ENCODE measurements at regions not wholly inside any gene's neighbourhood (a gene's known extent, or its start where the extent isn't known, plus 50 kb on each side); places are given as distances from the start of the nearest gene placed in this dataset.

DNA sequence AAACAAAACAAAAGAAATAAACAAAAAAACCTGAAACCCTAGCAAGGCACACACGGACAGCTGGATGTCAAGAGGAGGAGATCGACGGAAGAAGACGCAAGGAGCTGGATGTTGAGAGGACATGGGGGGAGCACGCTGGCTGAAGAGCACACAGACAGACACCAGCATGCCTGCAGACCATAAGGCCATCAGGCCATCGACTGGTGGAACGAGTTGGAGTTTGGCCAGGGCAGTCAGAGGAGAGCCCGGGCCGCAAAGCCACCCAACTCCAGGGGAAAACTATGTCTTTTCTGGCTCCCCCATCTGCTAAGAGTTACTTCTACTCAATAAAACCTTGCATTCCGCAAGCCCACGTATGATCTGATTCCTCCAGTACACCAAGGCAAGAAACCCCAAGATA, 979.6 kb downstream of the PCDH17 start:
- DNase-seq: no peak
- TF ChIP-seq, protein P1, sequence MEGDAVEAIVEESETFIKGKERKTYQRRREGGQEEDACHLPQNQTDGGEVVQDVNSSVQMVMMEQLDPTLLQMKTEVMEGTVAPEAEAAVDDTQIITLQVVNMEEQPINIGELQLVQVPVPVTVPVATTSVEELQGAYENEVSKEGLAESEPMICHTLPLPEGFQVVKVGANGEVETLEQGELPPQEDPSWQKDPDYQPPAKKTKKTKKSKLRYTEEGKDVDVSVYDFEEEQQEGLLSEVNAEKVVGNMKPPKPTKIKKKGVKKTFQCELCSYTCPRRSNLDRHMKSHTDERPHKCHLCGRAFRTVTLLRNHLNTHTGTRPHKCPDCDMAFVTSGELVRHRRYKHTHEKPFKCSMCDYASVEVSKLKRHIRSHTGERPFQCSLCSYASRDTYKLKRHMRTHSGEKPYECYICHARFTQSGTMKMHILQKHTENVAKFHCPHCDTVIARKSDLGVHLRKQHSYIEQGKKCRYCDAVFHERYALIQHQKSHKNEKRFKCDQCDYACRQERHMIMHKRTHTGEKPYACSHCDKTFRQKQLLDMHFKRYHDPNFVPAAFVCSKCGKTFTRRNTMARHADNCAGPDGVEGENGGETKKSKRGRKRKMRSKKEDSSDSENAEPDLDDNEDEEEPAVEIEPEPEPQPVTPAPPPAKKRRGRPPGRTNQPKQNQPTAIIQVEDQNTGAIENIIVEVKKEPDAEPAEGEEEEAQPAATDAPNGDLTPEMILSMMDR (IDR thresholded peaks at IDR 0.05): no peak
- H3K27me3 ChIP-seq: no peaks in the 10 kb centered on the region
- H3K4me3 ChIP-seq: no peak overlapping the region
- no peaks in the 10 kb centered on the region for H3K4me1 ChIP-seq
- intact Hi-C loops (cut with DNase I; ENCODE audit: low total_unique reads): no loop called here
- H3K36me3 ChIP-seq (ENCODE audit: low read depth, missing control alignments): no peaks in the 10 kb centered on the region
- WGBS, 2 donors: 76% methylated on average over 8 to 11 of the region's 11 CpGs
- no peak overlapping the region for H3K27ac ChIP-seq
- H3K9me3 ChIP-seq: no peaks in the 10 kb centered on the region

- Histone ChIP-seq H3K27ac (no peak overlapping the region), H3K36me3 (ENCODE audit: low read depth, missing control alignments) (no peaks in the 10 kb centered on the region), H3K9me3 (no peaks in the 10 kb centered on the region), H3K4me3 (no peak overlapping the region), H3K4me1 (no peaks in the 10 kb centered on the region), H3K27me3 (no peaks in the 10 kb centered on the region)
- no peak for DNase-seq
- TF ChIP-seq, protein P1 (IDR thresholded peaks at IDR 0.05): no peak
- TF ChIP-seq POLR2A (IDR thresholded peaks at IDR 0.05): no peak
- WGBS, 2 donors: 55 to 66% methylated on average over 3 of the region's 3 CpGs
- intact Hi-C loops (cut with DNase I; ENCODE audit: low total_unique reads): no loop called here
These were observed 986.5 kb downstream of the PCDH17 start for GRCh38 chr13:58617880-58618665.

DNA sequence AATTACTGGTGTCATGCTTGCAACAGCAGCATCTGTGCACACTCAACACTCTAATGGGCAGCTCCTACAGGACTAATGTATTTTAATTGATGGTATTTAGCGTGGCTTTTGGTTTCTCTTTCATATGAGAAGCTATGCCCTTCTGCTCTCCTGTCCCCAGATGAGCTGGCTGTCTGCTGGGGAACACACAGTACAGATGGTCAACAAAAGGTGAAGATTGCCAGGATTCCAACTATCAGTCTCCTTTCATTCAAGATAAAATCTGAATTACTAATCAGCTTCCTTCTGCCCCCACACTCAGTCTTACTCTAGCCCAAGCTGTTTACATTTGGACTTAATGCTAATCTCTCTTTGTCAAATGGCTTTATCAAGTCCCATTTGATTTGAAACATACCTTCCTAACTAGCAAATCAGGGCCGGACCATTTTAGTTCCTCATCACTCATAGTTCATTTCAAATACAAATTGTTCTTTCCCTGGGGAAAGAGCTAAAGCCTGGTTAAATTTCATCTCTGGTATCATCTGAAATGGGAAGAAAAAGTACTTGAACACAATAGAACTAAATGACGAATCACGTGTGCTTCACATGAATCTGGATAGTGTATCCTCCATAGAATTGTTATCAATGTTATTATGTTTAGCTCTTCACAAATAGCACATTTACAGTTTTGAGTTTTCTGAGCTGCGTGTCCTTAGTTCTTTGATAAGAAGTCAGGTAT, 988.0 kb downstream of the PCDH17 start:
- TF ChIP-seq POLR2A (IDR thresholded peaks at IDR 0.05): no peak
- TF ChIP-seq, protein P1 (IDR thresholded peaks at IDR 0.05): no peak
- Histone ChIP-seq H3K4me3 (no peak overlapping the region), H3K36me3 (ENCODE audit: low read depth, missing control alignments) (no peaks in the 10 kb centered on the region), H3K27me3 (no peaks in the 10 kb centered on the region), H3K4me1 (no peaks in the 10 kb centered on the region), H3K9me3 (no peaks in the 10 kb centered on the region), H3K27ac (no peak overlapping the region)
- intact Hi-C loops (cut with DNase I; ENCODE audit: low total_unique reads): no loop called here
- DNase-seq: no peak
- 52 to 64% methylated on average over 5 of the region's 5 CpGs for WGBS, 2 donors

GRCh38 chr13:58620176-58620575, 988.6 kb downstream of the PCDH17 start:
- Histone ChIP-seq H3K27me3 (no peaks in the 10 kb centered on the region), H3K27ac (no peak overlapping the region), H3K9me3 (no peaks in the 10 kb centered on the region), H3K4me1 (no peaks in the 10 kb centered on the region), H3K36me3 (ENCODE audit: low read depth, missing control alignments) (no peaks in the 10 kb centered on the region), H3K4me3 (no peak overlapping the region)
- 62 to 73% methylated on average over 2 of the region's 2 CpGs for WGBS, 2 donors
- intact Hi-C loops (cut with DNase I; ENCODE audit: low total_unique reads): no loop called here
- TF ChIP-seq, protein P1 (IDR thresholded peaks at IDR 0.05): no peak
- TF ChIP-seq POLR2A (IDR thresholded peaks at IDR 0.05): no peak
- DNase-seq: no peak
